GM13976 (cell line): ENCODE measurements at regions not wholly inside any gene's neighbourhood (a gene's known extent, or its start where the extent isn't known, plus 50 kb on each side); places are given as distances from the start of the nearest gene placed in this dataset.

Experiments used
- DNase-seq: peaks from one replicate; pipeline ENCODE4 v3.0.0; 2012; ENCODE audit warnings: low spot score
- in situ Hi-C: fragments of 300-500 bp; cut with MboI; formaldehyde crosslinking; loops from one replicate; pipeline ENCODE4 v1.12.0; 2022; ENCODE audit warnings: low sequenced_read_pairs, mixed read lengths, inconsistent platforms; ENCODE audit not compliant: unreplicated experiment
- TF ChIP-seq, protein P1 (sequence below): IDR thresholded peaks from 2 replicates; pipeline ENCODE4 v1.5.1; 2012; ENCODE audit warnings: borderline replicate concordance, mild to moderate bottlenecking; ENCODE audit not compliant: insufficient read depth; ENCODE audit errors: extremely low read depth, missing control alignments, control extremely low read depth

GRCh38 chr1:195328681-195329080, 1279.6 kb downstream of the KCNT2 start:
- DNase-seq: no peak
- in situ Hi-C loops: no loop called here
- TF ChIP-seq, protein P1, sequence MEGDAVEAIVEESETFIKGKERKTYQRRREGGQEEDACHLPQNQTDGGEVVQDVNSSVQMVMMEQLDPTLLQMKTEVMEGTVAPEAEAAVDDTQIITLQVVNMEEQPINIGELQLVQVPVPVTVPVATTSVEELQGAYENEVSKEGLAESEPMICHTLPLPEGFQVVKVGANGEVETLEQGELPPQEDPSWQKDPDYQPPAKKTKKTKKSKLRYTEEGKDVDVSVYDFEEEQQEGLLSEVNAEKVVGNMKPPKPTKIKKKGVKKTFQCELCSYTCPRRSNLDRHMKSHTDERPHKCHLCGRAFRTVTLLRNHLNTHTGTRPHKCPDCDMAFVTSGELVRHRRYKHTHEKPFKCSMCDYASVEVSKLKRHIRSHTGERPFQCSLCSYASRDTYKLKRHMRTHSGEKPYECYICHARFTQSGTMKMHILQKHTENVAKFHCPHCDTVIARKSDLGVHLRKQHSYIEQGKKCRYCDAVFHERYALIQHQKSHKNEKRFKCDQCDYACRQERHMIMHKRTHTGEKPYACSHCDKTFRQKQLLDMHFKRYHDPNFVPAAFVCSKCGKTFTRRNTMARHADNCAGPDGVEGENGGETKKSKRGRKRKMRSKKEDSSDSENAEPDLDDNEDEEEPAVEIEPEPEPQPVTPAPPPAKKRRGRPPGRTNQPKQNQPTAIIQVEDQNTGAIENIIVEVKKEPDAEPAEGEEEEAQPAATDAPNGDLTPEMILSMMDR: no peak

DNA sequence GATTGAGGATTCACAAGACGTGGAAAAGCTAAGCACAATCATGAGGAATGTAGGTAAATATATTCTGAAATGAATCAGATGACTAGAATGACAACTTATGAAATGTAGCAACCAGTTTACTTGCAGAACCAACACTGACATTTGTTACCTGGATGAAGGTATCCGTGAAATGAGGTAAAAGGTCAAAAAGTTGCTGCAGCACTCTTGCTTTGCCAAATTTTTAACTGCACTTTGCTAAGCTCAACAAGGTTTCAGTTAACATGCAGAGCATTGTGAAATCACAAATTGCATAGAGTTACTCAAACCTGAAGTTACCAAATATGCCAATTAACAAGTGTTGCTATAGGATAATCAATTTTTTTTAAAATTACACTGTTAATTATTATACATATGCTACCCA, 1280.1 kb downstream of the KCNT2 start:
- TF ChIP-seq, protein P1: no peak
- no peak for DNase-seq
- in situ Hi-C loops: no loop called here

DNA sequence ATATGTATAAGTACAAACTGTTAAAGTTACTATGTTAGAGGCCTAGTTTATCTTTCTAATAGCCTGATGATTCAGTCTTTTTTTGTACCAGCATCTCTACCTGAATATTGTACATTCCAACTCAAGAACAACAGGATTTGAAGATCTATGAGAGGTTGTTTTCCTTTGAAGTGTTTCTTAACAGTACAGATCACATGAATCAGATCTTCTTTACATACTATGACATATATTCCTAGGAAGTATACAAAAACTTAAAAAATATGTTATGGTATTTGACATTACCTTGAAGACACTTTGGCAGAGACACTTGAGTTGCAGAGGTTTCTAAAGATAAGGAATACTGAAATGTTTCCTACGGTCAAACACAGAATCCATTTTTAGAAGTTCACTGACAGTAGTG, 1280.9 kb downstream of the KCNT2 start:
- TF ChIP-seq, protein P1: no peak
- no peak for DNase-seq
- in situ Hi-C loops: no loop called here

GRCh38 chr1:195326325-195326724, 1281.9 kb downstream of the KCNT2 start:
- no peak for DNase-seq
- TF ChIP-seq, protein P1: no peak
- in situ Hi-C loops: no loop called here

GRCh38 chr1:195325181-195325580, 1283.1 kb downstream of the KCNT2 start:
- TF ChIP-seq, protein P1: no peak
- no peak for DNase-seq
- in situ Hi-C loops: no loop called here

DNA sequence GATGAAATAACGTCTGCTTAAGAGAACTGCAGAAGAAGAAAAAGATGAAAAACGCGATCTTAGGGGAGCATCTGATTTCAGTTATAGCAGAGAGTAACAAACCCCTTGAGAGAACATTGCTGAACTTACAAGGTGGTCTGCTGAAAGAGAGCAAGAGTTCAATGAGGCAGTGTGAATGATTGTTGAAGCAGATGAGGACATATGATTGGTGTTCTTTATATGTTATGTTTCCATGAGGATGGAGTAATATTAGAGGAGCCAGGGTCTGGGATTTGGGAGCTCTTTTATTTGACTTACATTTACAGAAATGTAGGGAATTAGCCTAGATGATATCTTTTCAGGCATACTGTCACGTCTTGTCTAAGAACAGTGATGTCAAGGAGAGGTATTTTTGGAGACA, 1302.0 kb downstream of the KCNT2 start:
- in situ Hi-C loops: no loop called here
- no peak for DNase-seq
- TF ChIP-seq, protein P1: no peak

- no peak for DNase-seq
- TF ChIP-seq, protein P1: no peak
- in situ Hi-C loops: no loop called here
These were observed 1313.3 kb downstream of the KCNT2 start for GRCh38 chr1:195294911-195295310.
